Coronary artery (tissue), 2 donors: ENCODE measurements at regions not wholly inside any gene's neighbourhood (a gene's known extent, or its start where the extent isn't known, plus 50 kb on each side); places are given as distances from the start of the nearest gene placed in this dataset.

Experiments used
- DNase-seq: peaks from one replicate; pipeline ENCODE4 v3.0.0-alpha.2; 2017; ENCODE audit warnings: low spot score
- H3K27ac ChIP-seq, 2 donors: fragments of 200-600 bp; sonication (generic); one replicate each; pipeline ENCODE4 v1.5.1; 2016 to 2019
- H3K4me3 ChIP-seq: fragments of 200-600 bp; sonication (generic); 2 replicates; pipeline ENCODE4 v1.5.1; 2016; ENCODE audit warnings: mild to moderate bottlenecking, moderate library complexity
- TF ChIP-seq, protein P1 (sequence below): fragments of 200-600 bp; sonication (generic); IDR thresholded peaks from one replicate; pipeline ENCODE4 v1.5.1; 2019; ENCODE audit warnings: antibody characterized with exemption

DNA sequence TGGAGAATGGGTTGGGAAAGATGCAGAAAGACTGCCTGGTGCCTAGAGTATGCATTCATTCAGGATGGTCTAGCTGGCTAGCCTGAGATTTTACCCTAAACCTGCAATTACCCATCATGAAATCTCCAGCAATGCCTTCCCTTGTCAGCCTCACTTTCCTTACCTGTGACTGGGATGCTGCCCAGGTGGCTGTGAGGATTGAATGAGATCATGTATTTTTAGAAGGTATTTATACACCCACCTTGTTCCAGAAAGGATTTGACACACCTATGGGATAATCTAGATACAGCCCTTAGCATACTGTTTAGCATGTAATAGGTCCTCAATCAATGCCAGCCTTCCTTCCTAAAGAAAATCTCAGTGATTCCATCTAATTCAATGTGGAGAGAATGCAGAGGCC, 561.4 kb downstream of the CDK5RAP2 start:
- no peak for DNase-seq
- no peak overlapping the region for H3K27ac ChIP-seq
- H3K4me3 ChIP-seq = no peak overlapping the region
- TF ChIP-seq, protein P1, sequence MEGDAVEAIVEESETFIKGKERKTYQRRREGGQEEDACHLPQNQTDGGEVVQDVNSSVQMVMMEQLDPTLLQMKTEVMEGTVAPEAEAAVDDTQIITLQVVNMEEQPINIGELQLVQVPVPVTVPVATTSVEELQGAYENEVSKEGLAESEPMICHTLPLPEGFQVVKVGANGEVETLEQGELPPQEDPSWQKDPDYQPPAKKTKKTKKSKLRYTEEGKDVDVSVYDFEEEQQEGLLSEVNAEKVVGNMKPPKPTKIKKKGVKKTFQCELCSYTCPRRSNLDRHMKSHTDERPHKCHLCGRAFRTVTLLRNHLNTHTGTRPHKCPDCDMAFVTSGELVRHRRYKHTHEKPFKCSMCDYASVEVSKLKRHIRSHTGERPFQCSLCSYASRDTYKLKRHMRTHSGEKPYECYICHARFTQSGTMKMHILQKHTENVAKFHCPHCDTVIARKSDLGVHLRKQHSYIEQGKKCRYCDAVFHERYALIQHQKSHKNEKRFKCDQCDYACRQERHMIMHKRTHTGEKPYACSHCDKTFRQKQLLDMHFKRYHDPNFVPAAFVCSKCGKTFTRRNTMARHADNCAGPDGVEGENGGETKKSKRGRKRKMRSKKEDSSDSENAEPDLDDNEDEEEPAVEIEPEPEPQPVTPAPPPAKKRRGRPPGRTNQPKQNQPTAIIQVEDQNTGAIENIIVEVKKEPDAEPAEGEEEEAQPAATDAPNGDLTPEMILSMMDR = no peak

- no peak overlapping the region for H3K27ac ChIP-seq
- TF ChIP-seq, protein P1 = no peak
- DNase-seq = no peak
- H3K4me3 ChIP-seq = no peak overlapping the region
These were observed 561.9 kb downstream of the CDK5RAP2 start for GRCh38 chr9:120018037-120018436.

- H3K4me3 ChIP-seq = no peak overlapping the region
- TF ChIP-seq, protein P1 = no peak
- H3K27ac ChIP-seq = no peak overlapping the region
- DNase-seq = no peak
These were observed 563.7 kb downstream of the CDK5RAP2 start for GRCh38 chr9:120016231-120016630.

DNA sequence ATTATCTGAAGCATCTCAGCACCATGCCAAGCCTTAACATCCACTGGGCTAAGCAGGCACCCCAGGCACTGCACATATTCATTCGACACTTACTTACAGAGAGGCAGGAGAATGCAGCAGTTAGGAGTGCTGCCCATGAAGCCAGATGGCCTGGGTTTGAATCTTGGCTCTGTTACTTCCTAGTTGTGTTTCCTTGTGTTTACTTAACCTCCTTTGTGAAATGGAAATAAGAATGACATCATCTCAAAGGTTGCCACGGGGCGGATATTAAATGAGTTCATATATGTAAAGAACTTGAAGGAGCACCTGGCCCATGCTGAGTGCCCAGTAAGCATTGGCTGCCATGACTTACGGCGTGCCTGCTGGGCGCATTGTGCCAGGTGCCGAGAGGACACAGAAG, 565.2 kb downstream of the CDK5RAP2 start:
- TF ChIP-seq, protein P1 = no peak
- no peak overlapping the region for H3K4me3 ChIP-seq
- no peak for DNase-seq
- H3K27ac ChIP-seq = no peak overlapping the region

GRCh38 chr9:120009856-120010255, 570.1 kb downstream of the CDK5RAP2 start:
- Histone ChIP-seq H3K4me3 (no peak overlapping the region), H3K27ac (no peak overlapping the region)
- DNase-seq = no peak
- TF ChIP-seq, protein P1 = no peak

DNA sequence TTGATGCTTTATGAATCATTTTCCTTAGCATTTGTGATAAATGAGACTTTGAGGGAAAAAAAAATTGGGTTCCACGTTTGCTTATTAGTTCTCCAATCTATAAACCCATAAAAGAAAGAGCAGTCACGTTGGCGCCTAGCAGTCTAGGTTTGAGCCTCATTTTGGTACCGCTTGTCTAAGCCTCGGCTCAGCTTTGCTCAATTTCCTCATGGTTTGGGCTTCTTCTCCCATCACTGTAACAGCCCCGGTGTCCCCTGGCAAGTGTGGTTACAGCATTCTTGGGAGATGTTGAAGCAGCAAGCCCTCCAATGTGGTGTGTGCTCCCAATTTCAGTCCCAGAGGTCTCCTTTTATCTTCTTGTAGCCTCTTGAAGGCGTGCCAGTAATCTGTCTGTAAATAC, 578.4 kb downstream of the CDK5RAP2 start:
- H3K27ac ChIP-seq = no peak overlapping the region
- DNase-seq = no peak
- no peak overlapping the region for H3K4me3 ChIP-seq
- TF ChIP-seq, protein P1 = no peak

DNA sequence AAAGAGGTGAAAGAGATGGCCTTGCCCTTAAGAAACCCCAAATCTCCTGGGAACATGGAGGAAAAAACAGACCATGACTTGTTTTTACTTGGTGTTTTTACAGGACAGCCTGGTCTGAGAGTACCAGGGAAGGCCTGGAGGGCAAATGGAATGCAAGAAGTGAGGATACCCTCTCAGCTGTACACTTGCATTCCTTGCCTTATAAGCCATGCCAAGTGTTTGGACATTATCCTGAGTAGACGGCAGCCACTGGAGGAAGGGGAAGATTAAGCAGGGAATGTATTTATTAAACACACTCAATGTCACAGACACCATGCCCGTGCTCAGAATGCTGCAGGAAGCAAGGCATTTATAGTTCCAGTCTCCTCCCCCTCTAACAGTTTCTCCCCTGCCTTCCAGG, 581.4 kb downstream of the CDK5RAP2 start:
- Histone ChIP-seq H3K27ac (no peak overlapping the region), H3K4me3 (no peak overlapping the region)
- DNase-seq = no peak
- TF ChIP-seq, protein P1 = no peak
